C4-2B (cell line): ENCODE measurements at regions not wholly inside any gene's neighbourhood (a gene's known extent, or its start where the extent isn't known, plus 50 kb on each side); places are given as distances from the start of the nearest gene placed in this dataset.

Source experiments
- H3K27ac ChIP-seq: fragments of 450-650 bp; 2 replicates; pipeline ENCODE4 v1.5.1; 2017
- ZFX ChIP-seq: fragments of 450-650 bp; IDR thresholded peaks from 2 replicates; pipeline ENCODE4 v1.6.1; 2017
- TF ChIP-seq, protein P1 (sequence below): fragments of 450-650 bp; conservative IDR thresholded peaks from 2 replicates; pipeline ENCODE4 v1.5.1; 2017; ENCODE audit warnings: mild to moderate bottlenecking

- H3K27ac ChIP-seq: no peak overlapping the region
- no peak for TF ChIP-seq ZFX
- TF ChIP-seq, protein P1, sequence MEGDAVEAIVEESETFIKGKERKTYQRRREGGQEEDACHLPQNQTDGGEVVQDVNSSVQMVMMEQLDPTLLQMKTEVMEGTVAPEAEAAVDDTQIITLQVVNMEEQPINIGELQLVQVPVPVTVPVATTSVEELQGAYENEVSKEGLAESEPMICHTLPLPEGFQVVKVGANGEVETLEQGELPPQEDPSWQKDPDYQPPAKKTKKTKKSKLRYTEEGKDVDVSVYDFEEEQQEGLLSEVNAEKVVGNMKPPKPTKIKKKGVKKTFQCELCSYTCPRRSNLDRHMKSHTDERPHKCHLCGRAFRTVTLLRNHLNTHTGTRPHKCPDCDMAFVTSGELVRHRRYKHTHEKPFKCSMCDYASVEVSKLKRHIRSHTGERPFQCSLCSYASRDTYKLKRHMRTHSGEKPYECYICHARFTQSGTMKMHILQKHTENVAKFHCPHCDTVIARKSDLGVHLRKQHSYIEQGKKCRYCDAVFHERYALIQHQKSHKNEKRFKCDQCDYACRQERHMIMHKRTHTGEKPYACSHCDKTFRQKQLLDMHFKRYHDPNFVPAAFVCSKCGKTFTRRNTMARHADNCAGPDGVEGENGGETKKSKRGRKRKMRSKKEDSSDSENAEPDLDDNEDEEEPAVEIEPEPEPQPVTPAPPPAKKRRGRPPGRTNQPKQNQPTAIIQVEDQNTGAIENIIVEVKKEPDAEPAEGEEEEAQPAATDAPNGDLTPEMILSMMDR: no peak
Observed at GRCh38 chr22:22082960-22083359, 100.4 kb upstream of the TOP3B start.

DNA sequence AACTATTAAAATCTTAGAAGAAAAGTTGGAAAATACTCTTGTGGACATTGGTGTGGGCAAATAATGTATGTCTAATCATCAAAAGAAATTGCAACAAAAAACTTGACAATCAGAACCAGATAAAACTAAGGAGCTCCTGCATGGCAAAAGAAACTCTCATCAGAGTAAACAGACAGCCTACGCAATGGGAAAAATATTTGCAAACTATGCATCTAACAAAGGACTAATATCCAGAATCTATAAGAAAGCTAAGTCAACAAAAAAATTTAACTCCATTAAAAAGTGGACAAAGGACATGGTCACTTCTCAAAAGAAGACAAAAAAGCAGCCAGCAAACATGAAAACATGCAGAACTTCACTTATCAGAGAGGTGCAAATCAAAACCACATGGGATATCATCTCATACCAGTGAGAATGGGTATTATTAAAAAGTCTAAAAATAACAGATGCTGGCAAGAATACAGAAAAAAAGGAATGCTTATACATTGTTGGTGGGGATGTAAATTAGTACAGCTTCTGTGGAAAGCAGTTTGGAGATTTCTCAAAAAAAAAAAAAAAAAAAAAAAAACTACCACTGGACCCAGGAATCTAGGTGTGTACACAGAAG, 99.7 kb upstream of the TOP3B start:
- TF ChIP-seq ZFX: no peak
- TF ChIP-seq, protein P1: no peak

DNA sequence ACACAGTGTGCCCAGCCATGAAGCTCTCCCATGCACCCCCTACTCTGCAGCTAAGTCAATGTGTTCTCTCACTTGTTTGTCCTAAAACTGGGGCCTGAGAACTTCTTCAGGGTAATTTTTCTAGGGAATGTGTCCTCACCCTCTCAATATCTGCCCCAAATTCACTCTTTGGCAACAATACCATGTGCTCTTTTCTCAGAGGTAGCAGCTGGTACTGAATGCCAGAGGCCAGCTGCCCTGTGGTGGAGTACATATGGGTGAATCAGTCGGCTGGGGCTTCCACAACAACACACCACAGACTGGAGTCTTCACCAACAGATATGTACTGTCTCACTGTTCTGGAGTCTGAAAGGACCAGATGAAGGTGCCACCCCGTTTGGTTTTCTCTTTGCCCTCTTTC, 97.7 kb upstream of the TOP3B start:
- H3K27ac ChIP-seq: no peak overlapping the region
- no peak for TF ChIP-seq ZFX
- TF ChIP-seq, protein P1: no peak

More for the DNA sequence above, 99.7 kb upstream of the TOP3B start:
- no peak overlapping the region for H3K27ac ChIP-seq

GRCh38 chr22:22079404-22080148, 97.0 kb upstream of the TOP3B start:
- no peak overlapping the region for H3K27ac ChIP-seq
- no peak for TF ChIP-seq ZFX
- TF ChIP-seq, protein P1: no peak

DNA sequence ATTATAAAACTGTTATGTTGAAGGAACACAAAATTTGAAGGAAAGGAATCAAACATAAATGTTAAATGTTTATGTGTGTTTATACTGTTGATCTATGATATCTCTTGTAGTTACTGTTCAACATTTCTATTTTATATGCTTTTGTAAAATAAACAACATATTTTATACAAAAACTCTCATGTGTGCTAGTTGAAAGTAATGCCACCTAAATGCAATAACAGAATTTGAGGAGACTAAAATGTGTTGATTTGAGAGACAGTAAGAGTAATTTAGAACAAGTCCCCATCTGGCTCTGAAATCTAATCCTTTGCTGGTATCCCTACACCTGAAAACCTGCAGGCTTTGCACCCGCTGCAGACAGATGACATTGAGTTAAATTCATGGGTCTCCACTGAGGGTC, 95.7 kb upstream of the TOP3B start:
- no peak overlapping the region for H3K27ac ChIP-seq
- TF ChIP-seq ZFX: no peak
- TF ChIP-seq, protein P1: no peak

GRCh38 chr22:22076932-22077703, 94.5 kb upstream of the TOP3B start:
- H3K27ac ChIP-seq: no peak overlapping the region
- TF ChIP-seq, protein P1: no peak
- no peak for TF ChIP-seq ZFX

DNA sequence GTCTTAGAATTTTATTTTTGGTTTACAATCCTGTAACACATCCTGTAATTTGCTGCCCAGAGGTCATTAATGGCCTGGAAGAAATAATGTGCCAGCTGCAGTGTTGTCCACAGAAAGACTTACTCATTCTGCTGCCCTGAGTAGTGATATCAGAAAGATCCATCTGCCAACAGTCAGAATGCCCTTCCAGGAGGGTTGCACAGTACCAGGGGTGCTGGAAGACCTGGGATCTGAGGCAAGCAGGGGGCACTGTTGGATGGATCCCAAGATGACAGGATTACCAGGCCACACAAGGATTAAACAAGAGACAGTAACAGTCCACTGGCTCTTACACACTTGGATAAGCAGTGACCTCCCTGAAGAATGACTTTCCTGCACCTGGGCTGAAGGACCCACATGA, 93.8 kb upstream of the TOP3B start:
- no peak overlapping the region for H3K27ac ChIP-seq
- TF ChIP-seq, protein P1: no peak
- TF ChIP-seq ZFX: no peak
